ENCODE measurements at regions not wholly inside any gene's neighbourhood (a gene's known extent, or its start where the extent isn't known, plus 50 kb on each side); places are given as distances from the start of the nearest gene placed in this dataset.

DNA sequence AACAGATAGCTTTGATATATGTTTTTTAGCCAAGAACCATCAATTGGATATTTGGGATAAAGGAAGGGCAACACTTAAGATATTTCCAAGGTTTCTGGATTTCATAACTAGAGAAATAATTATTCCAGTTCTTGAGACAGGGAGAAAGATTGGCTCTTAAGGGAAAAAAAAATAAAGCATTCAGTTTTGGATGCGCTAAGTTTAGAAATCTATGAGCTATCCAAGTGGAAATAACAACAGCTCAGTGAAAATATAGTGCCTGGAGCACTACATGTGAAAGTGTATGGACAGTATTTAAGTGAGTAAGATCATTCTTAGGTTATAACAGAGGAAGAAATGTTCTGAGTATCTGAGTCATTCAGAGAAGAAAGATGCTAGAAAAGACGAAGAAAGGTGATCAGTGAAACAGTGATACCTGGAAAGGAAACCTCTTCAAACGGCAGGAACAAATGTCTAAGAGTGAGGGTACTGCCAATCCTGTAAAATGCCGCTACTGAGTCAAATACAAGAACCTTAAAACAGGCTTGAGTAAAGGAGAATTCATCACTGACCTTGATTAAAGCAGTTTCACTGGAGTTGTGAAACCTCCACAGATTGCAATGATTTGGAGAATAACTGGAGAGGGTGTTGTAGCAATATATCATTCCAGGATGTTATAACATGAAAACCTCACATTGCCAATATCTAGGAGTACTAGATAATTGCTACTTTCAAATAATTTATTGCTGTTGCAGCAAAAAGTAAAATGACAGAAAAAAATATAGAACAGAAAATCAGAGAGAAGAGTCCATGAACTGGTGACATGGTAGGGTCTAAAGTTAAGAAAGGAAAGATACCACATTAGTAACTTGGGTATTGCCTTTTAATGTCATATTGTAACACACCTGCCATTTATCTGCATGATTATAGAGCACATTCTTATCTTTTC lies 482.1 kb upstream of the RGS18 start:
- Histone ChIP-seq H3K4me1 (peaks cover 0 to 14% (median 11%) of the 10 kb centered on the region in 4 donors), H3K27ac (replicated peaks in 1 of 4) (no peak overlapping the region), H3K36me3 (no peaks in the 10 kb centered on the region), H3K9me3 (no peaks in the 10 kb centered on the region), H3K27me3 (no peaks in the 10 kb centered on the region), H3K4me3 (no peak overlapping the region)
- DNase-seq (ENCODE audit: extremely low spot score): no peak
- intact Hi-C loops (cut with DNase I): no loop called here
- TF ChIP-seq POLR2A (IDR thresholded peaks at IDR 0.05; ENCODE audit: low read depth): no peak
- TF ChIP-seq EP300 (IDR thresholded peaks at IDR 0.05): no peak
- no peak for TF ChIP-seq POLR2AphosphoS5 (IDR thresholded peaks at IDR 0.05)
- TF ChIP-seq, protein P1, sequence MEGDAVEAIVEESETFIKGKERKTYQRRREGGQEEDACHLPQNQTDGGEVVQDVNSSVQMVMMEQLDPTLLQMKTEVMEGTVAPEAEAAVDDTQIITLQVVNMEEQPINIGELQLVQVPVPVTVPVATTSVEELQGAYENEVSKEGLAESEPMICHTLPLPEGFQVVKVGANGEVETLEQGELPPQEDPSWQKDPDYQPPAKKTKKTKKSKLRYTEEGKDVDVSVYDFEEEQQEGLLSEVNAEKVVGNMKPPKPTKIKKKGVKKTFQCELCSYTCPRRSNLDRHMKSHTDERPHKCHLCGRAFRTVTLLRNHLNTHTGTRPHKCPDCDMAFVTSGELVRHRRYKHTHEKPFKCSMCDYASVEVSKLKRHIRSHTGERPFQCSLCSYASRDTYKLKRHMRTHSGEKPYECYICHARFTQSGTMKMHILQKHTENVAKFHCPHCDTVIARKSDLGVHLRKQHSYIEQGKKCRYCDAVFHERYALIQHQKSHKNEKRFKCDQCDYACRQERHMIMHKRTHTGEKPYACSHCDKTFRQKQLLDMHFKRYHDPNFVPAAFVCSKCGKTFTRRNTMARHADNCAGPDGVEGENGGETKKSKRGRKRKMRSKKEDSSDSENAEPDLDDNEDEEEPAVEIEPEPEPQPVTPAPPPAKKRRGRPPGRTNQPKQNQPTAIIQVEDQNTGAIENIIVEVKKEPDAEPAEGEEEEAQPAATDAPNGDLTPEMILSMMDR (IDR thresholded peaks at IDR 0.05): no peak
- WGBS: 77% methylated on average over 4 of the region's 4 CpGs

DNA sequence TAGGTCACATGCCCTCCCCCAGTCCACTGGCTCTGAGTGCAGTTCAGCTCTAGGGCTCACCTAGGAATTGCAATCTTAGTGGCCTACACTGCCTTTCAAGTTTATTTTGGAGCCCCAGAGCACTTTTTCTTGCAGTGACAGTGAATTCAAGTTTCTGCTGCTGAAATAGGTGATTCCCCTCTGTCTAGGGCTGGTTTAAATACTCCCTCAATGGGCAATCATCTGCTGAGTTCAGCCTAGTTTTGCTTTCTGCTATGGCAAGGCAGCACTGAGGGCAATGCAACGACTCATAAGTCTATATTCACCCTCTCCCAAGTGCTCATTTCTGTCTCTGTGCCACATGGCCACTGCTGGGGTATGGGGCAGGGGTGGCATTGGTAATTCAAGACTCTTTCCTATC lies 472.6 kb upstream of the RGS18 start:
- WGBS: 88% methylated on average over 1 of the region's 1 CpG

DNA sequence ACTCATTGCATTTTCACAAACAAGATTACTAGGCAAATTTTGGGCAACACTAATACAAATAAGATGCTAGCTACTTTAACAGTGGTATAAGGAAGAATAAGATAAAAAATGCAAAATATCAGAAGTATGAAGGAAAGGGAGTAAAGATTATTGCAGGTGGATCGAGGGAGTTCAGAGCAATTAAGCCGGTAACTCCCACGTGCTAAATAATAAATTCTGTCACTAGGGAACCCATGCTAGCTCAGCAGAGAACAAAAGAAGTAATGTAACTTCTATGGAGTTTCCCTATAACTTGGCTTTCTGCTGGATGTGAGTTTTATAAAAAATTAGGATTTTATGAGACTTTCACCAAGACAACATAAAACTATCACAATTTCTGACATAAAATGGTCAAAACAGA lies 470.5 kb upstream of the RGS18 start:
- Histone ChIP-seq H3K4me1 (no peaks in the 10 kb centered on the region), H3K36me3 (no peaks in the 10 kb centered on the region), H3K27me3 (no peaks in the 10 kb centered on the region), H3K4me3 (no peak overlapping the region), H3K9me3 (no peaks in the 10 kb centered on the region), H3K27ac (replicated peaks in 1 of 4) (no peak overlapping the region)
- intact Hi-C loops (cut with DNase I): no loop called here
- WGBS: 69% methylated on average over 3 of the region's 3 CpGs
- DNase-seq (ENCODE audit: extremely low spot score): no peak
- TF ChIP-seq, protein P1 (IDR thresholded peaks at IDR 0.05): no peak
- TF ChIP-seq POLR2A (IDR thresholded peaks at IDR 0.05; ENCODE audit: low read depth) (no peak), POLR2AphosphoS5 (IDR thresholded peaks at IDR 0.05) (no peak), EP300 (IDR thresholded peaks at IDR 0.05) (no peak)

More for the DNA sequence above, 472.6 kb upstream of the RGS18 start:
- no peaks in the 10 kb centered on the region for H3K9me3 ChIP-seq
- no peak for DNase-seq (ENCODE audit: extremely low spot score)
- TF ChIP-seq, protein P1 (IDR thresholded peaks at IDR 0.05): no peak
- TF ChIP-seq POLR2A (IDR thresholded peaks at IDR 0.05; ENCODE audit: low read depth): no peak
- TF ChIP-seq POLR2AphosphoS5 (IDR thresholded peaks at IDR 0.05): no peak
- no peak for TF ChIP-seq EP300 (IDR thresholded peaks at IDR 0.05)
- H3K27ac ChIP-seq (replicated peaks in 1 of 4): no peak overlapping the region
- no peaks in the 10 kb centered on the region for H3K27me3 ChIP-seq
- no peaks in the 10 kb centered on the region for H3K4me1 ChIP-seq
- no peaks in the 10 kb centered on the region for H3K36me3 ChIP-seq
- intact Hi-C loops (cut with DNase I): no loop called here
- H3K4me3 ChIP-seq: no peak overlapping the region

DNA sequence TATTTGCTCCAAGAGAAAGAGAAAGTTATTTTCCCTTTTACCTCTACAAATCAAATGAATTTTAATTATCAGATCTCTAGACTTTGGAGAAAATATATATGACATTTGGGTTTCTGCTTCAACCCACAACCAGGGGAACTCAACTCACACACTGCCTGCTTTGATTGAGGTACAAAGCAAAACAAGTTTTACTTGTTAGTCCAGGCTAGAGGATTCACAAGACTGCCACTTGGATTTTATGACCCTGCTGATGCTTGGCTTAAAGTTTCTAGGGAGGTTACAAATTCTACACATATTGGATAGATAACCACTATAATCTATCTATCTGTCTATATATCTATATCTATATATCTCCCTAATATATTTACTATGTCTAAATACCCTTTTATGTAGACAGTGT lies 467.3 kb upstream of the RGS18 start:
- Histone ChIP-seq H3K4me3 (no peak overlapping the region), H3K36me3 (no peaks in the 10 kb centered on the region), H3K4me1 (no peaks in the 10 kb centered on the region), H3K9me3 (no peaks in the 10 kb centered on the region), H3K27me3 (no peaks in the 10 kb centered on the region), H3K27ac (replicated peaks in 1 of 4) (no peak overlapping the region)
- intact Hi-C loops (cut with DNase I): no loop called here
- no peak for TF ChIP-seq POLR2AphosphoS5 (IDR thresholded peaks at IDR 0.05)
- no peak for TF ChIP-seq POLR2A (IDR thresholded peaks at IDR 0.05; ENCODE audit: low read depth)
- TF ChIP-seq, protein P1 (IDR thresholded peaks at IDR 0.05): no peak
- TF ChIP-seq EP300 (IDR thresholded peaks at IDR 0.05): no peak
- no peak for DNase-seq (ENCODE audit: extremely low spot score)
